Pancreas (tissue), 10 donors: ENCODE measurements at regions not wholly inside any gene's neighbourhood (a gene's known extent, or its start where the extent isn't known, plus 50 kb on each side); places are given as distances from the start of the nearest gene placed in this dataset.

ENCODE experiments used
- ATAC-seq, 4 donors: fragments of 200-7000 bp; cut with Tn5 transposase; one replicate each; pipeline versions ENCODE4 v1.8.0 to v1.9.1; 2020; ENCODE audit warnings: mild to moderate bottlenecking in 4 of 4, moderate library complexity in 4 of 4
- DNase-seq, 6 donors: peaks; one replicate each; pipeline ENCODE4 v3.0.0-alpha.2; 2020
- FAIRE-seq: peaks from 2 replicates; lab custom pipeline; 2012; peaks lifted over from hg19 to GRCh38; lab: Jason Lieb, UNC
- H3K27ac ChIP-seq, 4 donors: fragments of 200-600 bp; sonication (generic); 1 replicate in 3 of 4; 2 replicates in 1 of 4; pipeline versions ENCODE4 v1.5.0 to v1.8.0; 2020
- H3K27me3 ChIP-seq, 4 donors: fragments of 200-600 bp; one replicate each; pipeline ENCODE4 v1.8.0; 2021
- H3K36me3 ChIP-seq, 3 donors: fragments of 200-600 bp; sonication (generic) in 1 of 3; one replicate each; pipeline versions ENCODE4 v1.5.0 to v1.8.0; 2020 to 2021
- H3K4me1 ChIP-seq, 3 donors: fragments of 200-600 bp; one replicate each; pipeline ENCODE4 v1.8.0; 2021
- H3K4me3 ChIP-seq, 4 donors: fragments of 200-600 bp; sonication (generic) in 2 of 4; one replicate each; pipeline versions ENCODE4 v1.5.0 to v1.8.0; 2020 to 2021
- H3K9me3 ChIP-seq, 4 donors: fragments of 200-600 bp; one replicate each; pipeline ENCODE4 v1.8.0; 2021
- CTCF ChIP-seq, 4 donors: fragments of 200-600 bp; sonication (generic) in 3 of 4; IDR thresholded peaks; one replicate each; pipeline versions ENCODE4 v1.5.0 to v1.8.0; 2021; ENCODE audit warnings: antibody characterized with exemption in 4 of 4
- WGBS, 2 donors: extraction: QIAGEN DNeasy Blood & Tissue Kit; methylation state at CpG; one replicate each; pipeline ENCODE4 v1.1.7; 2013; 5-methylcytosine and 5-hydroxymethylcytosine counted together
- intact Hi-C, 3 donors: fragments of 100-400 bp; cut with DNase I; formaldehyde crosslinking; loops; one replicate each; pipeline versions ENCODE4 v1.11.1 to v1.14.2; 2022
- donor health status: healthy with polysubstance abuse.
- donor health status: DM: no; HTN: no; CAD: no; lungs with moderate emphysema.
- donor health status: DM: no; HTN: no; CAD: no.
- donor health status: control.
- donor health status: control.
- donor health status: Bipolar disorder and iron deficiency.
- donor health status: DM: yes; HTN: yes; CAD: no.
- donor health status: DM: no; HTN: no; CAD: no.
- donor health status: DM: no; HTN: no; CAD: no.
- donor health status: DM: yes; HTN: yes; CAD: no.

DNA sequence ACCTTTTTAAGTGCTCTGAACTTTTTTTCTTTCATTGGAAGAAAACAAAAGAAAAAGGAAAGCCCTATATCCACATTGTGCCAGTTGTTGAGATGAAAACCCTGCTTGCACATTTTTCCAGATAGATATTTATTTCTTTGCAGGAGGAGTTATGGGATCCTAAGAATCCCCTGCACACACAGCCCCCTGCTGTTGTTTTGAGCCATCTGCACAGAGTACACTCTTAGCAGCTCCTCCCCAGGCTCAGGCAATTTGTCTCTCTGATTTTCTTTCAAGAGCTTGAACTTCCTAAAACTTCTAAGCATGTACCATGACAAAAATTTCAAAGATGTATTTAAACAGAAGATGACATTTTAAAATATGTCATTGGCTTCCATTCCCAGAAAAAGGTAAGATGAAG, 436.9 kb downstream of the METTL4 start:
- TF ChIP-seq CTCF (IDR thresholded peaks at IDR 0.05) = no peak
- ATAC-seq (no peak), FAIRE-seq (no peak), DNase-seq (no peak)
- Histone ChIP-seq H3K36me3 (no peaks in the 10 kb centered on the region), H3K27me3 (no peaks in the 10 kb centered on the region), H3K27ac (no peak overlapping the region), H3K4me1 (no peaks in the 10 kb centered on the region), H3K9me3 (no peaks in the 10 kb centered on the region), H3K4me3 (no peak overlapping the region)
- intact Hi-C loops = no loop called here

DNA sequence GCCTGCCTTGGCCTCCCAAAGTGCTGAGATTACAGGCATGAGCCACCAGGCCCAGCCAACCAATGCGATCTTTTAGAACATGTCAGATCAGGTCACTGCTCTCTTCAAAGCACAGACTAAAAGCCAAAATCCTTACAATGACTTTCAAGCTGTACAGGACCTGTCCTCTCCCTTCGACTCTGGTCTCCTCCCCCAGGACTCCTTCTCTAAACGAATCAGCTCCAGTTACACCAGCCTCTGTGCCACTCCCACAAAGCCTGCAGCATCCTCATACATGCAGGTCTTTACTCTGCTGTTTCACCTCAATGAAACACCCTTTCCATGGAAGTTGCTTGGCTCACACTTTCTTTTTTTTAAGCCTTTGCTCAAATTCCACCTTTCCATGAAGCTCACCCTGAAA, 436.0 kb downstream of the METTL4 start:
- no peak overlapping the region for H3K27ac ChIP-seq
- WGBS, 2 donors = 57 to 58% methylated on average over 3 of the region's 3 CpGs
- H3K27me3 ChIP-seq = no peaks in the 10 kb centered on the region

GRCh38 chr18:2138552-2138951, 432.8 kb downstream of the METTL4 start:
- intact Hi-C loops = no loop called here
- FAIRE-seq (no peak), DNase-seq (no peak), ATAC-seq (no peak)
- no peaks in the 10 kb centered on the region for H3K36me3 ChIP-seq
- H3K4me1 ChIP-seq = no peaks in the 10 kb centered on the region
- H3K27me3 ChIP-seq = no peaks in the 10 kb centered on the region
- no peaks in the 10 kb centered on the region for H3K9me3 ChIP-seq
- H3K27ac ChIP-seq = no peak overlapping the region
- TF ChIP-seq CTCF (IDR thresholded peaks at IDR 0.05) = no peak
- WGBS, 2 donors = 81 to 82% methylated on average over 3 of the region's 3 CpGs
- H3K4me3 ChIP-seq = no peak overlapping the region

More for the DNA sequence above, 436.0 kb downstream of the METTL4 start:
- FAIRE-seq (no peak), ATAC-seq (no peak), DNase-seq (no peak)
- no peak for TF ChIP-seq CTCF (IDR thresholded peaks at IDR 0.05)
- H3K36me3 ChIP-seq = no peaks in the 10 kb centered on the region
- H3K4me3 ChIP-seq = no peak overlapping the region
- intact Hi-C loops = no loop called here
- H3K9me3 ChIP-seq = no peaks in the 10 kb centered on the region
- no peaks in the 10 kb centered on the region for H3K4me1 ChIP-seq

- H3K9me3 ChIP-seq = no peaks in the 10 kb centered on the region
- DNase-seq (no peak), ATAC-seq (no peak), FAIRE-seq (no peak)
- H3K36me3 ChIP-seq = no peaks in the 10 kb centered on the region
- WGBS, 2 donors = 83 to 96% methylated on average over 4 of the region's 4 CpGs
- no peak for TF ChIP-seq CTCF (IDR thresholded peaks at IDR 0.05)
- H3K27ac ChIP-seq = no peak overlapping the region
- H3K4me1 ChIP-seq = no peaks in the 10 kb centered on the region
- no peaks in the 10 kb centered on the region for H3K27me3 ChIP-seq
- intact Hi-C loops = no loop called here
- no peak overlapping the region for H3K4me3 ChIP-seq
Measured at GRCh38 chr18:2139691-2140090, 431.6 kb downstream of the METTL4 start.

DNA sequence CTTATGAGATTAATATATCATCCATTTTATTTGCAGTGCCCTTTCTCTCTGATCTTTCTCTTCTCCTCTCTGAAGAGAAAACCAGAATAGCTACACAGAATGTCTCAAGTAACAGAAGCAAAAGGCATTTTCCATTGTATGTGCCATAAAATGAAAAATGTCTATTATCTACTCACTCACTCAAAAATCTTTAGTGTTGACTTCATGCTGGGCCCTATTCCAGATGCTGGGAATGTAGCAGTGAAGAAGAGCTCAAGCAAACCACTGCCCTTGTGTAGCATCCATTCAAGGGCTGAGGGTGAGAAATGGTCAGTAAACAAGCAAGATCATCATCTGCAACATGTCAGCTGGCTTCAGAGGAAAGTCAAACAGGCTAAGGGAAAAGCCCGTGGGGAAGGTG, 427.7 kb downstream of the METTL4 start:
- H3K27ac ChIP-seq = no peak overlapping the region
- H3K27me3 ChIP-seq = no peaks in the 10 kb centered on the region
- no peak for FAIRE-seq
- 26 to 41% methylated on average over 1 of the region's 1 CpG for WGBS, 2 donors
- no peaks in the 10 kb centered on the region for H3K36me3 ChIP-seq
- H3K9me3 ChIP-seq = no peaks in the 10 kb centered on the region
- TF ChIP-seq CTCF (IDR thresholded peaks at IDR 0.05) = no peak
- intact Hi-C loops = no loop called here
- no peak for ATAC-seq
- no peak overlapping the region for H3K4me3 ChIP-seq
- H3K4me1 ChIP-seq = no peaks in the 10 kb centered on the region
- DNase-seq = no peak
